ENCODE measurements at regions not wholly inside any gene's neighbourhood (a gene's known extent, or its start where the extent isn't known, plus 50 kb on each side); places are given as distances from the start of the nearest gene placed in this dataset.

GRCh38 chrX:43456906-43457305 is 199.2 kb upstream of the MAOA start:
- TF ChIP-seq POLR2A (IDR thresholded peaks at IDR 0.05), result no peak
- TF ChIP-seq CTCF (IDR thresholded peaks at IDR 0.05), result no peak
- TF ChIP-seq POLR2AphosphoS5 (IDR thresholded peaks at IDR 0.05), result no peak
- TF ChIP-seq EP300 (IDR thresholded peaks at IDR 0.05), result no peak
